ENCODE measurements at regions not wholly inside any gene's neighbourhood (a gene's known extent, or its start where the extent isn't known, plus 50 kb on each side); places are given as distances from the start of the nearest gene placed in this dataset.

DNA sequence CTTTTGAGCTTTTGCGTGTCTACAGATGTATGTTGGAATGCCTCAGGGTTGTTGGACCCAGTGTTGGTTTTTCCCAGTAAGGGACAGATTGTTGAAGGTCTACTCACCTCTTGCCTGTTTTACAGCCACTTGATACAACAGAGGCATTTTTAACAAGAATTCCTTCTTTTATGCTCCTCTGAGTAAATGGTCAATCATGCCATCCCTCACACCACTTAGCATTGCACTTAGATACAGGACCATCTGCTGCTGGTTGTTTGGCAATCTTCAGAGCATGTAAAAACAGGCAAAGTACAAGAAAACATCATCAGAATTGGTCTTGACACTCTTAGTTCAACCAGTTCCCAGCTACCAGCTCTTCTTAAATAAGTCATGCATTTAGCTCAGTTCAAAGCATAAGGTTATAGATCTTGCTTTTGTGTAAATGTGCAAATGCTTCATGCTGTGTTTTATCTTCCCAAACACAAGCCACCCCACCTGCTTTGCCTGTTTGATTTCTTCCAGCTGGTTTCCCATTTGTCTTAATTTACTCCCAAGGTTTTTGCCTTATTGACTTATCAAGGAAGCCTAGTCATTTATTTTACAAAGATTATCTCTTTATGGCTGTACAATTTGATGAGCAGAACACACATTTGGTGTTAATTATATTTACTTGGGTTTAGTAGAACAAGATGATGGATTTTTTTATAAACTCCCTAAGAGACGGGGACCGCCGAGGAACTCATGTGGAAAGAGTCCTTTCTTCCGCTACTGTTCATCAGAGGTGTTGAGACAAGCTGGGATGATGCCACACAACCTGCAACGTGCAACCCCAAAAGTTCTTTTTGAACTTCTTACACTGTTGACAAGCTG lies 136.6 kb downstream of the AHR start:
- no peak for TF ChIP-seq POLR2A (IDR thresholded peaks at IDR 0.05)
- TF ChIP-seq, protein P1, sequence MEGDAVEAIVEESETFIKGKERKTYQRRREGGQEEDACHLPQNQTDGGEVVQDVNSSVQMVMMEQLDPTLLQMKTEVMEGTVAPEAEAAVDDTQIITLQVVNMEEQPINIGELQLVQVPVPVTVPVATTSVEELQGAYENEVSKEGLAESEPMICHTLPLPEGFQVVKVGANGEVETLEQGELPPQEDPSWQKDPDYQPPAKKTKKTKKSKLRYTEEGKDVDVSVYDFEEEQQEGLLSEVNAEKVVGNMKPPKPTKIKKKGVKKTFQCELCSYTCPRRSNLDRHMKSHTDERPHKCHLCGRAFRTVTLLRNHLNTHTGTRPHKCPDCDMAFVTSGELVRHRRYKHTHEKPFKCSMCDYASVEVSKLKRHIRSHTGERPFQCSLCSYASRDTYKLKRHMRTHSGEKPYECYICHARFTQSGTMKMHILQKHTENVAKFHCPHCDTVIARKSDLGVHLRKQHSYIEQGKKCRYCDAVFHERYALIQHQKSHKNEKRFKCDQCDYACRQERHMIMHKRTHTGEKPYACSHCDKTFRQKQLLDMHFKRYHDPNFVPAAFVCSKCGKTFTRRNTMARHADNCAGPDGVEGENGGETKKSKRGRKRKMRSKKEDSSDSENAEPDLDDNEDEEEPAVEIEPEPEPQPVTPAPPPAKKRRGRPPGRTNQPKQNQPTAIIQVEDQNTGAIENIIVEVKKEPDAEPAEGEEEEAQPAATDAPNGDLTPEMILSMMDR (IDR thresholded peaks at IDR 0.05): no peak
